A549 (cell line): ENCODE measurements at regions not wholly inside any gene's neighbourhood (a gene's known extent, or its start where the extent isn't known, plus 50 kb on each side); places are given as distances from the start of the nearest gene placed in this dataset.

ENCODE experiments used
- ATAC-seq, 2 experiments: fragments of 200-7000 bp in 1 of 2; fragments of >200 bp in 1 of 2; cut with Nextera tagmentation in 1 of 2; cut with Tn5 transposase in 1 of 2; 3 replicates each; pipeline versions ENCODE4 v1.8.0 to v1.9.1; 2018 to 2020; ENCODE audit warnings: mild to moderate bottlenecking in 1 of 2, moderate library complexity in 1 of 2
- CTCF ChIA-PET: fragments of 300-600 bp; sonication (Branson Sonifier 250); formaldehyde crosslinking; extraction: SDS; loops from one replicate; lab custom pipeline; 2021; ENCODE audit warnings: antibody characterized with exemption, inconsistent platforms; lab: Yijun Ruan, JAX
- POLR2A ChIA-PET: fragments of 350-600 bp; formaldehyde crosslinking; extraction: SDS; loops from one replicate; lab custom pipeline; 2021; ENCODE audit warnings: antibody characterized with exemption, inconsistent platforms; lab: Yijun Ruan, JAX
- DNase-seq, 2 experiments: peaks; one replicate each; pipeline versions ENCODE4 v3.0.0 to v3.0.0-alpha.2; 2011 to 2016; ENCODE audit warnings: low read depth in 1 of 2, low spot score in 1 of 2
- FAIRE-seq: peaks from 2 replicates; lab custom pipeline; 2011; peaks lifted over from hg19 to GRCh38; lab: Jason Lieb, UNC
- H3K27ac ChIP-seq, 2 experiments: fragments of >200 bp; sonication (Bioruptor Twin); formaldehyde crosslinking; 3 replicates each; pipeline ENCODE4 v1.5.1; 2016 to 2017
- H3K4me1 ChIP-seq: fragments of >200 bp; sonication (Bioruptor Twin); formaldehyde crosslinking; 3 replicates; pipeline ENCODE4 v1.6.1; 2016
- H3K4me2 ChIP-seq: fragments of >200 bp; sonication (Bioruptor Twin); formaldehyde crosslinking; 3 replicates; pipeline ENCODE4 v1.6.1; 2016
- H3K4me3 ChIP-seq: fragments of >200 bp; sonication (Bioruptor Twin); formaldehyde crosslinking; 3 replicates; pipeline ENCODE4 v1.5.1; 2016
- H3K9me3 ChIP-seq: fragments of >200 bp; sonication (Bioruptor Twin); formaldehyde crosslinking; 3 replicates; pipeline ENCODE4 v1.6.1; 2016
- CBX2 ChIP-seq: fragments of 200-600 bp; sonication (generic); IDR thresholded peaks from 2 replicates; pipeline ENCODE4 v1.6.1; 2016; ENCODE audit warnings: low read depth, mild to moderate bottlenecking, borderline replicate concordance
- CBX8 ChIP-seq: fragments of 200-600 bp; sonication (generic); IDR thresholded peaks from 2 replicates; pipeline ENCODE4 v1.6.1; 2016
- CEBPB ChIP-seq, 2 experiments: fragments of >200 bp in 1 of 2; sonication (Bioruptor Twin) in 1 of 2; formaldehyde crosslinking in 1 of 2; IDR thresholded peaks; 2 replicates each; pipeline ENCODE4 v1.6.1; 2012 to 2016
- CHD2 ChIP-seq: fragments of 150-350 bp; IDR thresholded peaks from 2 replicates; pipeline ENCODE4 v1.6.1; 2014; ENCODE audit warnings: low read length; ENCODE audit not compliant: partially characterized antibody
- E2F6 ChIP-seq: IDR thresholded peaks from 2 replicates; pipeline ENCODE4 v1.6.1; 2012; ENCODE audit warnings: low read depth, borderline replicate concordance
- EHF ChIP-seq: fragments of 250-450 bp; sonication (Bioruptor Pico); IDR thresholded peaks from 2 replicates; pipeline ENCODE4 v1.5.0; 2020; ENCODE audit warnings: mild to moderate bottlenecking
- ELK1 ChIP-seq: fragments of 150-350 bp; IDR thresholded peaks from 2 replicates; pipeline ENCODE4 v1.6.1; 2014; ENCODE audit warnings: low read depth, mild to moderate bottlenecking, low read length
- FOSB ChIP-seq: fragments of 250-450 bp; sonication (Bioruptor Pico); IDR thresholded peaks from 2 replicates; pipeline ENCODE4 v1.5.0; 2020; ENCODE audit warnings: mild to moderate bottlenecking, moderate library complexity
- FOSL2 ChIP-seq, 2 experiments: fragments of 450-650 bp in 1 of 2; fragments of >200 bp in 1 of 2; sonication (Bioruptor Twin) in 1 of 2; formaldehyde crosslinking; IDR thresholded peaks; 2 replicates each; pipeline versions ENCODE4 v1.5.0 to v1.6.1; 2016 to 2020; ENCODE audit warnings: mild to moderate bottlenecking in 1 of 2, moderate library complexity in 1 of 2
- FOXS1 ChIP-seq: fragments of 250-450 bp; sonication (Bioruptor Pico); IDR thresholded peaks from 2 replicates; pipeline ENCODE4 v1.5.0; 2020; ENCODE audit warnings: mild to moderate bottlenecking, moderate library complexity
- GATA3 ChIP-seq: IDR thresholded peaks from 2 replicates; pipeline ENCODE4 v1.6.1; 2012; ENCODE audit warnings: borderline replicate concordance
- HDAC2 ChIP-seq: fragments of 200-600 bp; sonication (generic); IDR thresholded peaks from 2 replicates; pipeline ENCODE4 v1.6.1; 2016
- JUNB ChIP-seq: fragments of >200 bp; sonication (Bioruptor Twin); formaldehyde crosslinking; IDR thresholded peaks from 2 replicates; pipeline ENCODE4 v1.6.1; 2016
- MYC ChIP-seq: IDR thresholded peaks from 2 replicates; pipeline ENCODE4 v1.6.1; 2012; ENCODE audit warnings: mild to moderate bottlenecking, inconsistent platforms, low read length, improper control_type of control experiment, borderline replicate concordance
- NFE2L2 ChIP-seq: fragments of 150-350 bp; conservative IDR thresholded peaks from 2 replicates; pipeline ENCODE4 v1.6.1; 2014; ENCODE audit warnings: low read length
- NR3C1 ChIP-seq: fragments of >200 bp; sonication (Bioruptor Twin); formaldehyde crosslinking; IDR thresholded peaks from 3 replicates; pipeline ENCODE4 v1.6.1; 2017
- PHF8 ChIP-seq: fragments of 200-600 bp; sonication (generic); IDR thresholded peaks from 2 replicates; pipeline ENCODE4 v1.6.1; 2016; ENCODE audit warnings: low read depth, mild to moderate bottlenecking, antibody characterized with exemption, moderate library complexity, borderline replicate concordance
- RAD21 ChIP-seq, 2 experiments: fragments of >200 bp in 1 of 2; sonication (Bioruptor Twin) in 1 of 2; formaldehyde crosslinking in 1 of 2; IDR thresholded peaks in 1 of 2; conservative IDR thresholded peaks in 1 of 2; 2 replicates in 1 of 2; 3 replicates in 1 of 2; pipeline ENCODE4 v1.6.1; 2012 to 2018; ENCODE audit warnings: inconsistent platforms in 1 of 2
- REST ChIP-seq: fragments of 200-600 bp; sonication (generic); IDR thresholded peaks from 2 replicates; pipeline ENCODE4 v1.6.1; 2016; ENCODE audit warnings: antibody characterized with exemption, mild to moderate bottlenecking, moderate library complexity
- RNF2 ChIP-seq: fragments of 200-600 bp; sonication (generic); IDR thresholded peaks from 2 replicates; pipeline ENCODE4 v1.6.1; 2016; ENCODE audit warnings: low read depth, mild to moderate bottlenecking, antibody characterized with exemption, moderate library complexity, borderline replicate concordance
- SREBF2 ChIP-seq: fragments of 450-650 bp; IDR thresholded peaks from 2 replicates; pipeline ENCODE4 v1.6.1; 2014; ENCODE audit warnings: mild to moderate bottlenecking, moderate library complexity
- TFCP2L1 ChIP-seq: fragments of 250-450 bp; sonication (Bioruptor Pico); IDR thresholded peaks from 2 replicates; pipeline ENCODE4 v1.5.0; 2021; ENCODE audit warnings: mild to moderate bottlenecking
- WGBS: methylation state at CpG from one replicate; pipeline ENCODE4 v1.1.6; 2017; ENCODE audit errors: missing lambda C conversion rate; 5-methylcytosine and 5-hydroxymethylcytosine counted together
- TF ChIP-seq, protein P1 (sequence below): fragments of >200 bp; sonication (Bioruptor Twin); formaldehyde crosslinking; IDR thresholded peaks from 2 replicates; pipeline ENCODE4 v1.6.1; 2016

DNA sequence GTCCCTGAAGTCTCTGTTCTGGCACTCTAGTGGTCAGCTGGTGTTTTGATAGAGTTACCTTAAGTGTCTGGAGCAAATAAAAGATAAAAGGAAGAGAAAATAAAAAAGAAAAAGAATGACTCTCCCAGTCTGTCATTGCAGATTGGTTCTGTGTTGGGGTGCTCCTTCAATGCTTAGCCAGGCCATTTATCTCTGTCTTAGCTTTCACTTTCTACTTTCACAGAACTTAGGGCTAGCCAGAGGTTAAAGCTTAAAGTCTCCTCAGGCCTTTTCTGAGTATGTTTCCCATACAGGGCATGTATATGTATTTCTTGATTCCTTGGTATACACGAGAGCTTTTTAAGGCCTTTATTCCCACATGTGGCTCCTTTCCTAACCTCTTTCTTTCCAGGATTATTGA lies 83.1 kb upstream of the TEX13D start:
- H3K4me3 ChIP-seq: no peak overlapping the region
- H3K27ac ChIP-seq: no peak overlapping the region
- ATAC-seq: no peak
- H3K4me2 ChIP-seq: no peak overlapping the region
- ChIA-PET CTCF (no interaction called here), POLR2A (no interaction called here)
- no peaks in the 10 kb centered on the region for H3K9me3 ChIP-seq
- WGBS: 8% methylated on average over 1 of the region's 1 CpG
- no peak for FAIRE-seq
- no peak for DNase-seq
- TF ChIP-seq FOSL2 (IDR thresholded peaks at IDR 0.05) (no peak), FOSL2 (CRISPR knock-in tag; IDR thresholded peaks at IDR 0.05) (no peak), E2F6 (no peak)
- H3K4me1 ChIP-seq: no peaks in the 10 kb centered on the region

GRCh38 chrX:124250835-124251437 lies 81.5 kb upstream of the TEX13D start:
- POLR2A ChIA-PET: no interaction called here
- FAIRE-seq: no peak
- TF ChIP-seq CBX8: no peak
- Histone ChIP-seq H3K9me3 (no peaks in the 10 kb centered on the region), H3K4me1 (no peaks in the 10 kb centered on the region), H3K27ac (no peak overlapping the region), H3K4me2 (no peak overlapping the region), H3K4me3 (no peak overlapping the region)
- ATAC-seq: no peak
- no peak for DNase-seq
- CTCF ChIA-PET: interaction anchor here (1.1 kb wide), 1 partner anchor 67 kb away, joined by 3 read pairs; no protein-coding TSS in a partner anchor

GRCh38 chrX:124254611-124255010 lies 77.8 kb upstream of the TEX13D start:
- Histone ChIP-seq H3K4me3 (no peak overlapping the region), H3K4me2 (no peak overlapping the region), H3K9me3 (no peaks in the 10 kb centered on the region), H3K27ac (no peak overlapping the region), H3K4me1 (no peaks in the 10 kb centered on the region)
- 3% methylated on average over 1 of the region's 1 CpG for WGBS
- ATAC-seq: no peak
- POLR2A ChIA-PET: no interaction called here
- FAIRE-seq: no peak
- no peak for DNase-seq
- CTCF ChIA-PET: no interaction called here
- TF ChIP-seq CHD2 (no peak), CEBPB (IDR thresholded peaks at IDR 0.05) (no peak), JUNB (no peak), REST (no peak), FOXS1 (CRISPR knock-in tag) (no peak), E2F6 (no peak), PHF8 (no peak)
- TF ChIP-seq, all 56 proteins: peak for 0

DNA sequence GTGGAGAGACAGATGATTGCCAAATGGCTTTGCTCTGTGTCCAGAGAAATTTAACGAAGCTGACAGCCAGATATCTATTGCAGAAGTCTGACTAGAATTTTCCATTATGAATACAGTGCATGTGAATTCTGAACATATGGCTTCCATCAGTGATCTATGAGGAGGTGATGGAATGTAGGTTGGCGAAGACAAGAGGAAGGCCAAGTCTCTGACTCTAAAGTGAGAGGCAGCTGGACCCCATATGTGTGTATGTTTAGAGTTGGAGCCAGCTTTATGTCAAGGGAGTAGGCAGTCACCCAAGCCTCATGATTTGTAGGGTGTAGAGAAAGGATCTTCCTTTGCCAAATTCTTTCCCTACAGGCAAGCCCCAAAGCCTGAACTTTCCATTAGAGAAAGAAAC lies 76.2 kb upstream of the TEX13D start:
- H3K4me2 ChIP-seq: no peak overlapping the region
- H3K4me3 ChIP-seq: no peak overlapping the region
- no peaks in the 10 kb centered on the region for H3K9me3 ChIP-seq
- ATAC-seq: no peak
- ChIA-PET CTCF (no interaction called here), POLR2A (no interaction called here)
- H3K27ac ChIP-seq: no peak overlapping the region
- TF ChIP-seq GATA3 (no peak), SREBF2 (no peak), NR3C1 (no peak), FOSB (no peak), CBX2 (no peak), EHF (CRISPR knock-in tag) (no peak), TFCP2L1 (CRISPR knock-in tag) (no peak), NFE2L2 (no peak), MYC (no peak), RAD21 (conservative IDR thresholded peaks at IDR 0.05 in 1 of 2, IDR thresholded peaks at IDR 0.05 in 1 of 2) (no peak), HDAC2 (no peak), RNF2 (no peak), FOXS1 (CRISPR knock-in tag) (no peak), ELK1 (no peak)
- TF ChIP-seq, protein P1, sequence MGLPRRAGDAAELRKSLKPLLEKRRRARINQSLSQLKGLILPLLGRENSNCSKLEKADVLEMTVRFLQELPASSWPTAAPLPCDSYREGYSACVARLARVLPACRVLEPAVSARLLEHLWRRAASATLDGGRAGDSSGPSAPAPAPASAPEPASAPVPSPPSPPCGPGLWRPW: no peak
- no peak for FAIRE-seq
- no peak for DNase-seq
- WGBS: 16% methylated on average over 2 of the region's 2 CpGs
- H3K4me1 ChIP-seq: no peaks in the 10 kb centered on the region
